SK-N-MC (cell line): ENCODE measurements at regions not wholly inside any gene's neighbourhood (a gene's known extent, or its start where the extent isn't known, plus 50 kb on each side); places are given as distances from the start of the nearest gene placed in this dataset.

Source experiments
- EZH2 ChIP-seq: fragments of 200-600 bp; sonication (generic); IDR thresholded peaks from one replicate; pipeline ENCODE4 v1.6.1; 2017; ENCODE audit warnings: antibody characterized with exemption
- POLR2AphosphoS5 ChIP-seq: IDR thresholded peaks from 2 replicates; pipeline ENCODE4 v1.6.1; 2012; ENCODE audit warnings: mild to moderate bottlenecking, low read depth, low read length, borderline replicate concordance

DNA sequence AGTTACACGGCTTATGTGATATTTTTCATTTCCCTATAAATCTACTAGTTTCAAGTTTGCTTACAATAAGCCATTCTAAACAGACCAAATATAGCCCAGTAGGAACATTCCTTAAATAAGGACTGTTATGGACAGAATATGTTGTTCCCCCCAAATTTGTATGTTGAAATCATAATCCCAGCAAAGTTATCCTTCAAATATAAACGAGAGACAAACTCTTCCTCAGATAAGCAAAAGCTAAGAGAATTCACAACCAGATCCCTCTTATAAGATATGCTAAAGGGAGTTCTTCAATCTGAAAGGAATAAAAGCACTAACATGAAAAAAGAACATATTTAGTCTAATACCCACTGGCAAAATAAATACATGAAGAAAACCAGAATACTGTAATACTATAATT, 795.5 kb upstream of the GJE1 start:
- TF ChIP-seq EZH2 (no peak), POLR2AphosphoS5 (no peak)
